ENCODE measurements at regions not wholly inside any gene's neighbourhood (a gene's known extent, or its start where the extent isn't known, plus 50 kb on each side); places are given as distances from the start of the nearest gene placed in this dataset.

DNA sequence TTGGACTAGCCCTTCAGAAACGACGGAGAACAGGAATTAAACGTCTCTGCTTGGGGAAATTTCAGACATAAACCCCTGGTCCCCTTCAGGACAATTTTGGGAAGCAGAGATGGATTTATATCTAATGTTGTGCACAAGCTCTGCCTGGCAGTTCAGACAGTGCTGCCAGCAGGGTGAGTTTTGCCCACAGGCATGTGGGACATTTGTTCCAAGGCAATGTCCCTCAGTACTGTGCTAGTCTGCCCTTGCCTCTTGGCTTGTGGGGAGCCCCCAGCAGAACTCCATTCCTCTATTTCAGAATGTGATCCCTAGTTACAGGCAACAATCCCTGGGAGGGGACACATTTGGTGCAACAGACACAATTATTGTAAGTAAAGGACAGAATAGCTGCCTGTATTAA is 76.5 kb upstream of the GPR12 start (continued):
- TF ChIP-seq, protein P1, sequence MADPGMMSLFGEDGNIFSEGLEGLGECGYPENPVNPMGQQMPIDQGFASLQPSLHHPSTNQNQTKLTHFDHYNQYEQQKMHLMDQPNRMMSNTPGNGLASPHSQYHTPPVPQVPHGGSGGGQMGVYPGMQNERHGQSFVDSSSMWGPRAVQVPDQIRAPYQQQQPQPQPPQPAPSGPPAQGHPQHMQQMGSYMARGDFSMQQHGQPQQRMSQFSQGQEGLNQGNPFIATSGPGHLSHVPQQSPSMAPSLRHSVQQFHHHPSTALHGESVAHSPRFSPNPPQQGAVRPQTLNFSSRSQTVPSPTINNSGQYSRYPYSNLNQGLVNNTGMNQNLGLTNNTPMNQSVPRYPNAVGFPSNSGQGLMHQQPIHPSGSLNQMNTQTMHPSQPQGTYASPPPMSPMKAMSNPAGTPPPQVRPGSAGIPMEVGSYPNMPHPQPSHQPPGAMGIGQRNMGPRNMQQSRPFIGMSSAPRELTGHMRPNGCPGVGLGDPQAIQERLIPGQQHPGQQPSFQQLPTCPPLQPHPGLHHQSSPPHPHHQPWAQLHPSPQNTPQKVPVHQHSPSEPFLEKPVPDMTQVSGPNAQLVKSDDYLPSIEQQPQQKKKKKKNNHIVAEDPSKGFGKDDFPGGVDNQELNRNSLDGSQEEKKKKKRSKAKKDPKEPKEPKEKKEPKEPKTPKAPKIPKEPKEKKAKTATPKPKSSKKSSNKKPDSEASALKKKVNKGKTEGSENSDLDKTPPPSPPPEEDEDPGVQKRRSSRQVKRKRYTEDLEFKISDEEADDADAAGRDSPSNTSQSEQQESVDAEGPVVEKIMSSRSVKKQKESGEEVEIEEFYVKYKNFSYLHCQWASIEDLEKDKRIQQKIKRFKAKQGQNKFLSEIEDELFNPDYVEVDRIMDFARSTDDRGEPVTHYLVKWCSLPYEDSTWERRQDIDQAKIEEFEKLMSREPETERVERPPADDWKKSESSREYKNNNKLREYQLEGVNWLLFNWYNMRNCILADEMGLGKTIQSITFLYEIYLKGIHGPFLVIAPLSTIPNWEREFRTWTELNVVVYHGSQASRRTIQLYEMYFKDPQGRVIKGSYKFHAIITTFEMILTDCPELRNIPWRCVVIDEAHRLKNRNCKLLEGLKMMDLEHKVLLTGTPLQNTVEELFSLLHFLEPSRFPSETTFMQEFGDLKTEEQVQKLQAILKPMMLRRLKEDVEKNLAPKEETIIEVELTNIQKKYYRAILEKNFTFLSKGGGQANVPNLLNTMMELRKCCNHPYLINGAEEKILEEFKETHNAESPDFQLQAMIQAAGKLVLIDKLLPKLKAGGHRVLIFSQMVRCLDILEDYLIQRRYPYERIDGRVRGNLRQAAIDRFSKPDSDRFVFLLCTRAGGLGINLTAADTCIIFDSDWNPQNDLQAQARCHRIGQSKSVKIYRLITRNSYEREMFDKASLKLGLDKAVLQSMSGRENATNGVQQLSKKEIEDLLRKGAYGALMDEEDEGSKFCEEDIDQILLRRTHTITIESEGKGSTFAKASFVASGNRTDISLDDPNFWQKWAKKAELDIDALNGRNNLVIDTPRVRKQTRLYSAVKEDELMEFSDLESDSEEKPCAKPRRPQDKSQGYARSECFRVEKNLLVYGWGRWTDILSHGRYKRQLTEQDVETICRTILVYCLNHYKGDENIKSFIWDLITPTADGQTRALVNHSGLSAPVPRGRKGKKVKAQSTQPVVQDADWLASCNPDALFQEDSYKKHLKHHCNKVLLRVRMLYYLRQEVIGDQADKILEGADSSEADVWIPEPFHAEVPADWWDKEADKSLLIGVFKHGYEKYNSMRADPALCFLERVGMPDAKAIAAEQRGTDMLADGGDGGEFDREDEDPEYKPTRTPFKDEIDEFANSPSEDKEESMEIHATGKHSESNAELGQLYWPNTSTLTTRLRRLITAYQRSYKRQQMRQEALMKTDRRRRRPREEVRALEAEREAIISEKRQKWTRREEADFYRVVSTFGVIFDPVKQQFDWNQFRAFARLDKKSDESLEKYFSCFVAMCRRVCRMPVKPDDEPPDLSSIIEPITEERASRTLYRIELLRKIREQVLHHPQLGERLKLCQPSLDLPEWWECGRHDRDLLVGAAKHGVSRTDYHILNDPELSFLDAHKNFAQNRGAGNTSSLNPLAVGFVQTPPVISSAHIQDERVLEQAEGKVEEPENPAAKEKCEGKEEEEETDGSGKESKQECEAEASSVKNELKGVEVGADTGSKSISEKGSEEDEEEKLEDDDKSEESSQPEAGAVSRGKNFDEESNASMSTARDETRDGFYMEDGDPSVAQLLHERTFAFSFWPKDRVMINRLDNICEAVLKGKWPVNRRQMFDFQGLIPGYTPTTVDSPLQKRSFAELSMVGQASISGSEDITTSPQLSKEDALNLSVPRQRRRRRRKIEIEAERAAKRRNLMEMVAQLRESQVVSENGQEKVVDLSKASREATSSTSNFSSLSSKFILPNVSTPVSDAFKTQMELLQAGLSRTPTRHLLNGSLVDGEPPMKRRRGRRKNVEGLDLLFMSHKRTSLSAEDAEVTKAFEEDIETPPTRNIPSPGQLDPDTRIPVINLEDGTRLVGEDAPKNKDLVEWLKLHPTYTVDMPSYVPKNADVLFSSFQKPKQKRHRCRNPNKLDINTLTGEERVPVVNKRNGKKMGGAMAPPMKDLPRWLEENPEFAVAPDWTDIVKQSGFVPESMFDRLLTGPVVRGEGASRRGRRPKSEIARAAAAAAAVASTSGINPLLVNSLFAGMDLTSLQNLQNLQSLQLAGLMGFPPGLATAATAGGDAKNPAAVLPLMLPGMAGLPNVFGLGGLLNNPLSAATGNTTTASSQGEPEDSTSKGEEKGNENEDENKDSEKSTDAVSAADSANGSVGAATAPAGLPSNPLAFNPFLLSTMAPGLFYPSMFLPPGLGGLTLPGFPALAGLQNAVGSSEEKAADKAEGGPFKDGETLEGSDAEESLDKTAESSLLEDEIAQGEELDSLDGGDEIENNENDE (IDR thresholded peaks at IDR 0.05; ENCODE audit: insufficient replicate concordance, low read length): no peak
- no peak for TF ChIP-seq EZH2 (IDR thresholded peaks at IDR 0.05; ENCODE audit: low read depth, low read length, severe bottlenecking)
- TF ChIP-seq, protein P2, sequence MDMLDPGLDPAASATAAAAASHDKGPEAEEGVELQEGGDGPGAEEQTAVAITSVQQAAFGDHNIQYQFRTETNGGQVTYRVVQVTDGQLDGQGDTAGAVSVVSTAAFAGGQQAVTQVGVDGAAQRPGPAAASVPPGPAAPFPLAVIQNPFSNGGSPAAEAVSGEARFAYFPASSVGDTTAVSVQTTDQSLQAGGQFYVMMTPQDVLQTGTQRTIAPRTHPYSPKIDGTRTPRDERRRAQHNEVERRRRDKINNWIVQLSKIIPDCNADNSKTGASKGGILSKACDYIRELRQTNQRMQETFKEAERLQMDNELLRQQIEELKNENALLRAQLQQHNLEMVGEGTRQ (IDR thresholded peaks at IDR 0.05; ENCODE audit: low read length): no peak
- TF ChIP-seq EP300 (IDR thresholded peaks at IDR 0.05; ENCODE audit: borderline replicate concordance in 1 of 2, low read depth in 2 of 2, low read length in 2 of 2): no peak
- no peak for TF ChIP-seq BACH1 (IDR thresholded peaks at IDR 0.05; ENCODE audit: low read length)
- TF ChIP-seq KDM4A (IDR thresholded peaks at IDR 0.05; ENCODE audit: low read depth, low read length, severe bottlenecking): no peak
- TF ChIP-seq POU5F1 (IDR thresholded peaks at IDR 0.05; ENCODE audit: low read depth, low read length): no peak
- TF ChIP-seq, protein P3, sequence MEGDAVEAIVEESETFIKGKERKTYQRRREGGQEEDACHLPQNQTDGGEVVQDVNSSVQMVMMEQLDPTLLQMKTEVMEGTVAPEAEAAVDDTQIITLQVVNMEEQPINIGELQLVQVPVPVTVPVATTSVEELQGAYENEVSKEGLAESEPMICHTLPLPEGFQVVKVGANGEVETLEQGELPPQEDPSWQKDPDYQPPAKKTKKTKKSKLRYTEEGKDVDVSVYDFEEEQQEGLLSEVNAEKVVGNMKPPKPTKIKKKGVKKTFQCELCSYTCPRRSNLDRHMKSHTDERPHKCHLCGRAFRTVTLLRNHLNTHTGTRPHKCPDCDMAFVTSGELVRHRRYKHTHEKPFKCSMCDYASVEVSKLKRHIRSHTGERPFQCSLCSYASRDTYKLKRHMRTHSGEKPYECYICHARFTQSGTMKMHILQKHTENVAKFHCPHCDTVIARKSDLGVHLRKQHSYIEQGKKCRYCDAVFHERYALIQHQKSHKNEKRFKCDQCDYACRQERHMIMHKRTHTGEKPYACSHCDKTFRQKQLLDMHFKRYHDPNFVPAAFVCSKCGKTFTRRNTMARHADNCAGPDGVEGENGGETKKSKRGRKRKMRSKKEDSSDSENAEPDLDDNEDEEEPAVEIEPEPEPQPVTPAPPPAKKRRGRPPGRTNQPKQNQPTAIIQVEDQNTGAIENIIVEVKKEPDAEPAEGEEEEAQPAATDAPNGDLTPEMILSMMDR (IDR thresholded peaks at IDR 0.05; ENCODE audit: control extremely low read depth in 1 of 3, insufficient read depth in 1 of 3, low read depth in 1 of 3, low read length in 3 of 3): no peak

Data from H1 (cell line).